ENCODE measurements at regions not wholly inside any gene's neighbourhood (a gene's known extent, or its start where the extent isn't known, plus 50 kb on each side); places are given as distances from the start of the nearest gene placed in this dataset.
"Not testable (repeated sequence)": the region's sequence is repeated elsewhere in the genome, so short reads cannot be mapped to it uniquely, and the experiment has no call there.

DNA sequence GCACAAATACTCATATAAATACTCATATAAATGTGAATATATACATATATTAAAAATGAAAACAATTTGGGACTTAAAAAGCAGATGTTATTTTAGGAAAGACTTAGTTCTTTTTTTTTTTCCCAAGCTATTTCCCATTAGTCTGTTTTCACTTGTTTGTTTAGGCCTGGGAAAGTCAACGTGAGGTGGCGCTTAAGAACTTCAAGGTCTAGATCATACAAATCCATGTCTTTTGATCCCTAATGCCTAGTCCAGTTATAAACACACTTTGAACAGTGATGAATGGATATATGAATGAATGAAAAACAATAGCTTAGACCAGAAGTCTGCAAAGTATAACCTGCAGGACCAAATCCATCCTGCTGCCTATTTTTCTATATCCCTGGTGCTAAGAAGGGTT, 224.5 kb downstream of the CGGBP1 start:
- Histone ChIP-seq H3K9me3 (ENCODE audit: control insufficient read depth in 2 of 2, low read length in 2 of 2) (peaks cover 0 to 2% of the 10 kb centered on the region in 2 donors), H3K4me1 (ENCODE audit: control insufficient read depth, insufficient read depth, low read length) (no peaks in the 10 kb centered on the region), H3K27me3 (ENCODE audit: control insufficient read depth in 1 of 2, insufficient read depth in 2 of 2, low read length in 2 of 2) (no peaks in the 10 kb centered on the region), H3K36me3 (ENCODE audit: control insufficient read depth in 2 of 2, insufficient read depth in 2 of 2, low read length in 2 of 2) (no peaks in the 10 kb centered on the region), H3K9ac (ENCODE audit: low read length in 2 of 2) (no peak overlapping the region), H3K27ac (ENCODE audit: low read length) (no peak overlapping the region), H3K4me3 (ENCODE audit: low read length in 2 of 2) (no peak overlapping the region)

DNA sequence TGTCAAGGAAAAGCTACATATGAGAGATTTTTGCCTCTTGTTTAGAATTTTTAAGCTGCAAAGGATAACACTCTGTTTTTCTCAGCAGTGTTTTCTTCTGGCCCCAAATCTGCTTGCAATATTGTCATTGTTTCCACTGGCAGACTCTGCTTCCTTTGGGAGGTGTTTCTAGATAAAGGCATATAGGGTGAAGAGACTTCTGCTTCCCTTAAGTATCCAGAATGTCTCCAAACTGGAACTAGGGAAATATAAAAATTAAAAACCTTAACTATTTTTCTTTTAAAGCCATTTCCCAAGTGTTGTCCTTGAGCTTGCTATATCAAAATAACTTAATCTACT, 225.8 kb downstream of the CGGBP1 start:
- Histone ChIP-seq H3K36me3 (ENCODE audit: control insufficient read depth in 2 of 2, insufficient read depth in 2 of 2, low read length in 2 of 2) (no peaks in the 10 kb centered on the region), H3K4me3 (ENCODE audit: low read length in 2 of 2) (no peak overlapping the region), H3K27ac (ENCODE audit: low read length) (no peak overlapping the region), H3K9ac (ENCODE audit: low read length in 2 of 2) (no peak overlapping the region), H3K27me3 (ENCODE audit: control insufficient read depth in 1 of 2, insufficient read depth in 2 of 2, low read length in 2 of 2) (no peaks in the 10 kb centered on the region), H3K9me3 (ENCODE audit: control insufficient read depth in 2 of 2, low read length in 2 of 2) (no peaks in the 10 kb centered on the region), H3K4me1 (ENCODE audit: control insufficient read depth, insufficient read depth, low read length) (no peaks in the 10 kb centered on the region)

DNA sequence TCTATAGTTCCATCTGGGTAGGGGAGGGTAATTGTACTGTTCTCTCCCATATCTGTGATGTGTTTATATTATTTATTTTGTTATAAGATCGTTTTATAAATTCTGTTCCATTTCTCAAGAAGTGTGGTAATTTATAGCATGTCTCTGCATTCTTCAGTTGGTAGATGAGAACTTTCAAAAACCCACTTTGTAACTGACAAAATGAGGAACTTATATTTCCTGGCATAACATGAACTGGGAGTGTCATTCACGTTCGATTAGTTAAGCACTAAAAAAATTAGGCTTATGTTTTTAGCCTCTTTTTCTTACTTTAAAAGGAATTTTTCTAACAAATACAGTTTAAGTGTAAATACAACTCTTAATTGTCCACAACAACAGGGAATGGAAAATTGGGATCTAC, 230.8 kb downstream of the CGGBP1 start:
- H3K4me1 ChIP-seq (ENCODE audit: control insufficient read depth, insufficient read depth, low read length): no peaks in the 10 kb centered on the region
- H3K9me3 ChIP-seq (ENCODE audit: control insufficient read depth in 2 of 2, low read length in 2 of 2): no peaks in the 10 kb centered on the region
- no peak overlapping the region for H3K27ac ChIP-seq (ENCODE audit: low read length)
- no peaks in the 10 kb centered on the region for H3K36me3 ChIP-seq (ENCODE audit: control insufficient read depth in 2 of 2, insufficient read depth in 2 of 2, low read length in 2 of 2)
- no peak overlapping the region for H3K4me3 ChIP-seq (ENCODE audit: low read length in 2 of 2)
- no peak overlapping the region for H3K9ac ChIP-seq (ENCODE audit: low read length in 2 of 2)
- no peaks in the 10 kb centered on the region for H3K27me3 ChIP-seq (ENCODE audit: control insufficient read depth in 1 of 2, insufficient read depth in 2 of 2, low read length in 2 of 2)

DNA sequence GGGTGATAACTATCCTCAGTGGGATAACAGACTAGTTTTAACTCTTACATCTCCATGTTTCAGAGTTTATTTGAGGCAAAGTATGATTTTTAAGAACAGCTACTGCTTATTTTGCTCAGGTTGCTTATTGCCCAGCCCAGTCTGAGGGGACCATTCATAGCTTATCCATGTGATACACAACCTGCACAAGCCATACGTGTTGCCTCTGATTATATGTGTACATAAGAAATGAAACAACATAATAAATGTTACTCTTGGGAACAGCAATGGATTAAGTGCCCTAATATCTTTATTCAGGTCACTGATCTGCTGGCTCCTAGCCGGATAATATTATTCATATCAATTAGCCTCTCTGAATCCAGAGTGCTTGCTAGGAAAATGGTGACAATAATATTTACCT, 236.2 kb downstream of the CGGBP1 start:
- no peaks in the 10 kb centered on the region for H3K27me3 ChIP-seq (ENCODE audit: control insufficient read depth in 1 of 2, insufficient read depth in 2 of 2, low read length in 2 of 2)
- no peak overlapping the region for H3K4me3 ChIP-seq (ENCODE audit: low read length in 2 of 2)
- no peaks in the 10 kb centered on the region for H3K36me3 ChIP-seq (ENCODE audit: control insufficient read depth in 2 of 2, insufficient read depth in 2 of 2, low read length in 2 of 2)
- H3K27ac ChIP-seq (ENCODE audit: low read length): no peak overlapping the region
- H3K9me3 ChIP-seq (ENCODE audit: control insufficient read depth in 2 of 2, low read length in 2 of 2): no peaks in the 10 kb centered on the region
- H3K4me1 ChIP-seq (ENCODE audit: control insufficient read depth, insufficient read depth, low read length): no peaks in the 10 kb centered on the region
- H3K9ac ChIP-seq (ENCODE audit: low read length in 2 of 2): no peak overlapping the region

DNA sequence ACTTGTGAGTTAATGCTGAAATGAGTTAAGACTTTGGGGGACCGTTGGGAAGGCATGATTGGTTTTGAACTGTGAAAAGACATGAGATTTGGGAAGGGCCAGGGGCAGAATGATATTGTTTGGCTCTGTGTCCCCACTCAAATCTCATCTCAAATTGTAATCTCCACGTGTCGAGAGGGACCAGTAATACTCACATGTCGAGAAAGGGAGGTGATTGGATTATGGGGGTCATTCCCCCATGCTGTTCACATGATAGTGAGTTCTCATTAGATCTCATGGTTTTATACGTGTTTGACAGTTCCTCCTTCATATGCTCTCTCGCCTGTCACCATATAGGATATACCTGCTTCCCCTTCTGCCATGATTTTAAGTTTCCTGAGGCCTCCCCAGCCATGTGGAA, 245.3 kb downstream of the CGGBP1 start:
- H3K9me3 ChIP-seq (ENCODE audit: control insufficient read depth in 2 of 2, low read length in 2 of 2); H3K36me3 ChIP-seq (ENCODE audit: control insufficient read depth in 2 of 2, insufficient read depth in 2 of 2, low read length in 2 of 2): not testable (repeated sequence)

DNA sequence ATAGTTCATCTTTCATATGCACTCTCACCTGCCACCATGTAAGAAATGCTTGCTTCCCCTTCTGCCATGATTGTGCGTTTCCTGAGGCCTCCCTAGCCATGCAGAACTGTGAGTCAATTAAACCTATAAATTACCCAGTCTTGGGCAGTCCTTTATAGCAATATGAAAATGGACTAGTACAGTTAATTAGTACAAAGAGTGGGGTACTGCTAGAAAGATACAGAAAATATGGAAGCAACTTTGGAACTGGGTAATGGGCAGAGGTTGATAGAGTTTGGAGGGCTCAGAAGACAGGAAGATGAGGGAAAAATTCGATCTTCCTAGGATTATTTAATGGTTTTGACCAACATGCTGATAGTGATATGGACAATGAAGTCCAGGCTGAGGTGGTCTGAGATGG, 246.9 kb downstream of the CGGBP1 start:
- H3K27ac ChIP-seq (ENCODE audit: low read length): no peak overlapping the region
- no peaks in the 10 kb centered on the region for H3K36me3 ChIP-seq (ENCODE audit: control insufficient read depth in 2 of 2, insufficient read depth in 2 of 2, low read length in 2 of 2)
- no peaks in the 10 kb centered on the region for H3K4me1 ChIP-seq (ENCODE audit: control insufficient read depth, insufficient read depth, low read length)
- H3K4me3 ChIP-seq (ENCODE audit: low read length in 2 of 2): no peak overlapping the region
- no peak overlapping the region for H3K9ac ChIP-seq (ENCODE audit: low read length in 2 of 2)
- no peaks in the 10 kb centered on the region for H3K27me3 ChIP-seq (ENCODE audit: control insufficient read depth in 1 of 2, insufficient read depth in 2 of 2, low read length in 2 of 2)
- H3K9me3 ChIP-seq (ENCODE audit: control insufficient read depth in 2 of 2, low read length in 2 of 2): no peaks in the 10 kb centered on the region

More for the DNA sequence above, 245.3 kb downstream of the CGGBP1 start:
- H3K4me1 ChIP-seq (ENCODE audit: control insufficient read depth, insufficient read depth, low read length); H3K27ac ChIP-seq (ENCODE audit: low read length); H3K9ac ChIP-seq (ENCODE audit: low read length in 2 of 2); H3K27me3 ChIP-seq (ENCODE audit: control insufficient read depth in 1 of 2, insufficient read depth in 2 of 2, low read length in 2 of 2); H3K4me3 ChIP-seq (ENCODE audit: low read length in 2 of 2): not testable (repeated sequence)

DNA sequence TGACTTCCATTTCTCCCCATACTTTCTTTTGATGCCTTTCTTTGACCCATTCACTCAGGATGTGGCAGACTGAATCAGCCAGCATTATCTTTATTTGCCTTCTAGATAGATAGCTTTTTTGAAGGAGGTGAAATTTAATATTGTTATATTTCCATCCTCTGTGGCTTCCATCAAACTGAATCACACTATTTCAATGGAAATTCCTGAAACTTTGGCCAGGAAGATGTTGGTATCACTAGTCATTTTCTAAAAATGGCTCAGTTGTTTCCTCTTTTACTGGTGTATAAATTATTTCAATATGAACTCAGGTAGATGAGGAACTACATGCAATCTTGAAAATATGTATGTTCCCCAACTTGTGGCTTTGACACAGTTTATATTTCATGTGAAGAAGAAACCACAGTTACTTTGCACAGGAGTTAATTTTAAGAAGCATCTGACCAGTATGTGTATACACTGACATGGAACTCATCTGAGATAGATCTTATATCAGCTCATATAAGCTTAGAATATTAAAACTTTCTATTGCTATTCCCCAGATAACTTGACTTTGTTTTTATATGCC, 248.3 kb downstream of the CGGBP1 start:
- H3K9ac ChIP-seq (ENCODE audit: low read length in 2 of 2): no peak overlapping the region
- H3K4me3 ChIP-seq (ENCODE audit: low read length in 2 of 2): no peak overlapping the region
- no peaks in the 10 kb centered on the region for H3K9me3 ChIP-seq (ENCODE audit: control insufficient read depth in 2 of 2, low read length in 2 of 2)
- no peak overlapping the region for H3K27ac ChIP-seq (ENCODE audit: low read length)
- H3K27me3 ChIP-seq (ENCODE audit: control insufficient read depth in 1 of 2, insufficient read depth in 2 of 2, low read length in 2 of 2): no peaks in the 10 kb centered on the region
- H3K4me1 ChIP-seq (ENCODE audit: control insufficient read depth, insufficient read depth, low read length): no peaks in the 10 kb centered on the region
- H3K36me3 ChIP-seq (ENCODE audit: control insufficient read depth in 2 of 2, insufficient read depth in 2 of 2, low read length in 2 of 2): no peaks in the 10 kb centered on the region

DNA sequence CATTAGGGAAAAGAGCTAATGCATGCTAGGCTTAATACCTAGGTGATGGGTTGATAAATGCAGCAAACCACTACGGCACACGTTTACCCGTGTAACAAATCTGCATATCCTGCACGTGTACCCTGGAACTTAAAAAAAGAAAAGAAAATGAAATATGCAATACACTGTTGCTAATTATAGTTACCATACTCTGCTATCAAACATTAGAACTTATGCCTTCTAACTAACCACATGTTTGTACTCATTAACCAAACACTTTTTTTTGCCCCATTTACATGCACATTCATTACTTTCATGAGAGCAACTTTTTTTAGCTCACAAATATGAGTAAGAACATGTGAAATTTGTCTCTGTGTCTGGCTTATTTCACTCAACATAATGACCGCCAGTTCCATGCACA, 253.1 kb downstream of the CGGBP1 start:
- Histone ChIP-seq H3K4me1 (ENCODE audit: control insufficient read depth, insufficient read depth, low read length) (no peaks in the 10 kb centered on the region), H3K9ac (ENCODE audit: low read length in 2 of 2) (no peak overlapping the region), H3K4me3 (ENCODE audit: low read length in 2 of 2) (no peak overlapping the region), H3K9me3 (ENCODE audit: control insufficient read depth in 2 of 2, low read length in 2 of 2) (no peaks in the 10 kb centered on the region), H3K27ac (ENCODE audit: low read length) (no peak overlapping the region), H3K27me3 (ENCODE audit: control insufficient read depth in 1 of 2, insufficient read depth in 2 of 2, low read length in 2 of 2) (no peaks in the 10 kb centered on the region), H3K36me3 (ENCODE audit: control insufficient read depth in 2 of 2, insufficient read depth in 2 of 2, low read length in 2 of 2) (no peaks in the 10 kb centered on the region)

DNA sequence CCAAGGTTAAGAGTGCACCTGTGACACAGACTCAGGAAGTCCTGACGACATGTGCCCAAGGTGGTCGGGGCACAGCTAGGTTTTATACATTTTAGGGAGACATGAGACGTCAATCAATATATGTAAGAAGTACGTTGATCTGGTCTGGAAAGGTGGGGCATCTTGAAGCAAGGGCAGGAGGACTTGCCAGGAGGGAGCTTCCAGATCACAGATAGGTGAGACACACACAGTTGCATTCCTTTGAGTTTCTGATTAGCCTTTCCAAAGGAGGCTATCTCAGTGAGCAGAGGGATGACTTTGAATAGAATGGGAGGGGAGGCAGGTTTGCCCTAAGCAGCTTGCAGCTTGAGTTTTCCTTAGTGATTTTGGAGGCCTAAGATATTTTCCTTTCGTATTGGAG, 257.4 kb downstream of the CGGBP1 start:
- H3K9me3 ChIP-seq (ENCODE audit: control insufficient read depth in 2 of 2, low read length in 2 of 2): no peaks in the 10 kb centered on the region
- H3K27me3 ChIP-seq (ENCODE audit: control insufficient read depth in 1 of 2, insufficient read depth in 2 of 2, low read length in 2 of 2): no peaks in the 10 kb centered on the region
- H3K9ac ChIP-seq (ENCODE audit: low read length in 2 of 2): no peak overlapping the region
- H3K36me3 ChIP-seq (ENCODE audit: control insufficient read depth in 2 of 2, insufficient read depth in 2 of 2, low read length in 2 of 2): no peaks in the 10 kb centered on the region
- no peak overlapping the region for H3K4me3 ChIP-seq (ENCODE audit: low read length in 2 of 2)
- H3K4me1 ChIP-seq (ENCODE audit: control insufficient read depth, insufficient read depth, low read length): no peaks in the 10 kb centered on the region
- H3K27ac ChIP-seq (ENCODE audit: low read length): no peak overlapping the region

DNA sequence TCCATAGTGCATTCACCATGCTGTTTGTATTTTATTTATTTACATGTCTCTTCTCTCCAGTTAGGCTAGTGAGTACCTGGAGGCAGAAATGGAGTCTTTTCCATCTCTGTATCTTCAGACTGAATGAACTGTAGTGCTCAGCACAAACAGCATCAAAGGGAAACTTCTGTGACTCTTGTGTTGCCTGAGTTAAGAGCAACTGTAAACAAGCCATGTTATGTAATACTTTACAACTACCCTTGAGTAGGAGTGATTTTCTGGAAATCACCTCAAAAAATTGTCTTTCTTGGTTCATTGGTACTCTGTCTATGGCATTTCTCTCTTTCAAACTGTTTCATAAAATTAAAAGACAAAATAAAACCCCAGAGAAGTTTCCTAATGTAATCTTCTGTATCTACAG, 258.3 kb downstream of the CGGBP1 start:
- H3K4me1 ChIP-seq (ENCODE audit: control insufficient read depth, insufficient read depth, low read length): no peaks in the 10 kb centered on the region
- H3K36me3 ChIP-seq (ENCODE audit: control insufficient read depth in 2 of 2, insufficient read depth in 2 of 2, low read length in 2 of 2): no peaks in the 10 kb centered on the region
- no peak overlapping the region for H3K27ac ChIP-seq (ENCODE audit: low read length)
- peaks cover 0 to under 1% of the 10 kb centered on the region in 2 donors for H3K27me3 ChIP-seq (ENCODE audit: control insufficient read depth in 1 of 2, insufficient read depth in 2 of 2, low read length in 2 of 2)
- no peak overlapping the region for H3K4me3 ChIP-seq (ENCODE audit: low read length in 2 of 2)
- no peaks in the 10 kb centered on the region for H3K9me3 ChIP-seq (ENCODE audit: control insufficient read depth in 2 of 2, low read length in 2 of 2)
- no peak overlapping the region for H3K9ac ChIP-seq (ENCODE audit: low read length in 2 of 2)

DNA sequence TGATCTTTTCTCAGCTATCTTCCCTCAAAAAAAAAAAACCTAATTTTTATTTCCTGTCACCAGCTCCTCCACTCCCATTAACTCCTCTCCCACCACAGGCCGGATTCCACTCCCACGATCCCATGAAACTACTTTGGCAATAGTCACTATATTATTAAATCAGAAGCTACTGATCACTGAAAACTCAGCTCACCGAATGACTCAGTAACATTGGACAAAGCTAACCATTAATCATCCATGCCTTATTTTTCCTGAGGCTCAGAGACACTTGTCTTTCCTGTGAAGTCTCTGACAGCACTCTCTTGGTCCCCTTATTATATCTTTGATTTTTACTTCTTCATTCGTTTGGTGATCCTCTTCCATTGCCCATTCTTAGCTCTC, 260.2 kb downstream of the CGGBP1 start:
- H3K4me3 ChIP-seq (ENCODE audit: low read length in 2 of 2): no peak overlapping the region
- H3K9ac ChIP-seq (ENCODE audit: low read length in 2 of 2): no peak overlapping the region
- H3K9me3 ChIP-seq (ENCODE audit: control insufficient read depth in 2 of 2, low read length in 2 of 2): no peaks in the 10 kb centered on the region
- no peaks in the 10 kb centered on the region for H3K4me1 ChIP-seq (ENCODE audit: control insufficient read depth, insufficient read depth, low read length)
- H3K27me3 ChIP-seq (ENCODE audit: control insufficient read depth in 1 of 2, insufficient read depth in 2 of 2, low read length in 2 of 2): peaks cover 0 to 5% of the 10 kb centered on the region in 2 donors
- H3K27ac ChIP-seq (ENCODE audit: low read length): no peak overlapping the region
- no peaks in the 10 kb centered on the region for H3K36me3 ChIP-seq (ENCODE audit: control insufficient read depth in 2 of 2, insufficient read depth in 2 of 2, low read length in 2 of 2)

All from stomach smooth muscle (tissue), 2 donors.